ENCODE measurements at regions not wholly inside any gene's neighbourhood (a gene's known extent, or its start where the extent isn't known, plus 50 kb on each side); places are given as distances from the start of the nearest gene placed in this dataset.

DNA sequence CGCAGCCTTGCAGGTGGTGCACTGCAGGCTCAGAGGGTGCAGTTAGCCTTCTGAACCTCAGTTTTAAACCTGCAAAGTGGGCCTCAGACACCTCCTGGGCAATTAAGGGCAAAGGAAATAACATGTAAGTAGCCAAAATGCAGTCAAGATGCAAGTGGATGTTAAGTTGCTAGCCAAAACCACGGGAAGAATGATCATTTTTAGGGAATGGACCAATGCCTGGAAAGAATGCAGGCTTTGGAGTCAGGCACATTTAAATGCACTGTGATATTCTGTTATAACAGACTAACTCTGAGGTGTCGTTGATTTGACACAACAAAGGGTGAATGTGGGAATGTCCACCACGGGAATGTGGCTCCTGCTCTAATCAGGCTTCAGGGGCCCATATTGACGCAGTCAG, 57.9 kb upstream of the PTGFRN start:
- no peak for TF ChIP-seq POLR2A (IDR thresholded peaks at IDR 0.05)
- no peak for TF ChIP-seq CTCF (IDR thresholded peaks at IDR 0.05)
- no peak for TF ChIP-seq POLR2AphosphoS5 (IDR thresholded peaks at IDR 0.05)
